ENCODE measurements at regions not wholly inside any gene's neighbourhood (a gene's known extent, or its start where the extent isn't known, plus 50 kb on each side); places are given as distances from the start of the nearest gene placed in this dataset.

DNA sequence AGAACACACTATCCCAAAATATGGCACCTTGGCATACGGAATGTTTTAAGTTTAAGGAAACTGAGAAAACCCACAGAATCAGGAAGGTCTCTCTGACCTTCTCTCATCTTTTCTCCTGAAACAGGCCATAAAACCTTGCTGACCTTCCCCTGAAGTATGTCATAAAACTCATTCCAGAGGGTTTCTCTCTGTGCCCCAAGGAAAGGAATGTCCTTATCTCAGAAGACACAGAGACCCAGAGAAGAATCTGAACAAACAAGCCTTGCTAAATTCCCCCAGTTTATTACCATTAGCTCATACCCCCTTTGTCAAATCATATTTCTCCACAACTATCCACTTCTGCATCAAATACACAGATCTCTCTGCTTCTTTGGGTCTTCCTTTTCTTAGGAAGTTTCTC, 603.1 kb downstream of the MCTP2 start:
- Histone ChIP-seq H3K27me3 (ENCODE audit: control insufficient read depth, insufficient read depth, low read length) (no peaks in the 10 kb centered on the region), H3K36me3 (ENCODE audit: control insufficient read depth, insufficient read depth, low read length) (no peaks in the 10 kb centered on the region), H3K9ac (ENCODE audit: low read length) (no peak overlapping the region), H3K4me1 (ENCODE audit: control insufficient read depth, insufficient read depth, low read length) (no peaks in the 10 kb centered on the region), H3K9me3 (ENCODE audit: control insufficient read depth, low read length) (no peaks in the 10 kb centered on the region), H3K4me3 (ENCODE audit: low read length) (no peak overlapping the region)

DNA sequence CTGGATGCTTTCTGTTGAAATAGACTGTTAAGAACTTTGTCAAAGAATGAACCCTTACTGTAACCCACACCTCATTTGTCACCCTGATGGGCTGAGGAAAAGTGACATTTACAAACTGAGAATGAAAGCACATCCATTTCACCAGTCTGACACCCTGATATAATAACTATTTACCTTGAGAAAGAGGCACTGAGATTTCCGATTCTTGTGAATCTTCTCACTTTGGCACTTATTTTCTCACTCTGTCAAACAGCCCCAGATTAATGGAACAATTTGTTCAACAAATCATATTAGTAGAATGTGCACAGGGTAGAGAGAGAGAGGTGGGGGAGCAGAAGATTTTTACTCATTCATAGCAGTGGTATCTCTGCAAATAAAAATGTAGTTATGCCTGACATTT, 606.9 kb downstream of the MCTP2 start:
- Histone ChIP-seq H3K27me3 (ENCODE audit: control insufficient read depth, insufficient read depth, low read length) (no peaks in the 10 kb centered on the region), H3K4me1 (ENCODE audit: control insufficient read depth, insufficient read depth, low read length) (no peaks in the 10 kb centered on the region), H3K9ac (ENCODE audit: low read length) (no peak overlapping the region), H3K4me3 (ENCODE audit: low read length) (no peak overlapping the region), H3K9me3 (ENCODE audit: control insufficient read depth, low read length) (no peaks in the 10 kb centered on the region), H3K36me3 (ENCODE audit: control insufficient read depth, insufficient read depth, low read length) (no peaks in the 10 kb centered on the region)

DNA sequence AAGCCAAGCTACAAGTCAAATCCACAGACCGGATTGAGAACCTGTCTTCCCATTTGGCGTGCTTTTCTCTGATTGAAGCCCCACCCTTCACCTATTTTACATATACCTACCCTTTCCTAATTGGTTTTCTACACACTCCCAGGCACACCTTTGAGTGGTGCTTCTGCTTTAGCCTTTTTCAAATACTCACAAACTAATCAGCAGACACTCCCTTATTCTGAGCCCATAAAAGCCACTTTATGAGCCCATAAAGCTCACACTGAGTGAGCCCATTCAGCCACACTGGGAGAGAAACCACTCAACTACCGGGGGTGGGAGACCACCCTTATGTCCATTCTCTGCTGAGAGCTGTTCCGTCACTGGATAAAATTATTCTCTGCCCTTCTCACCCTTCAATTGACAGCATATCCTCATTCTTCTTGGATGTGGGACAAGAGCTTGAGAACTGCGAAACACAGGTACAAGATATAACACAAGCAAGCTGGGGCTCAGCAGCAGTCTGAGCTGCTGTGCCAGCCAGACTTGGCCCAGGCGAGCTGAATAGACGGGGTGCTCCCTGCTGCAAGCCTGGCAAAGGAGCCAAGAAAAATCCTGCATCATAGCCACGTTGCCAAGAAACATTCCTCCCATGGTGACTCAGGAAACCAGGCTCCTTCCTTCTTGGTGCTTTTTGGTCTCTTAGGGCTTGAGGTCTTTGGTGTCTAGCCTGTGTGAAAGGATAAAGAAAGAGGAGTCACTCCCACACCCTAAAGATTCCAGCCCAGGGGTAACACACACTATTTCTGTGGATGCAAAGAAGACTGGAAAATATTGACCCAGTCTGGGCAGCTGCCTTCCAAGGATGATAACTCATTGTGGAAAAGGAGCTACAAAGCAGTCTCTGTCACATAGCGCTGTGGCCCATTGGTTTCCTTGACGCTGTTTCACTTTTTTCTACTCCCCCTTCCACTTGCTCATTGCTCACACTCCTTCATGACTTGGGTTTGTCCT, 609.7 kb downstream of the MCTP2 start:
- no peak overlapping the region for H3K9ac ChIP-seq (ENCODE audit: low read length)
- H3K9me3 ChIP-seq (ENCODE audit: control insufficient read depth, low read length), result no peaks in the 10 kb centered on the region
- H3K4me1 ChIP-seq (ENCODE audit: control insufficient read depth, insufficient read depth, low read length), result no peaks in the 10 kb centered on the region
- H3K27me3 ChIP-seq (ENCODE audit: control insufficient read depth, insufficient read depth, low read length), result peaks cover 3% of the 10 kb centered on the region
- no peak overlapping the region for H3K4me3 ChIP-seq (ENCODE audit: low read length)
- H3K36me3 ChIP-seq (ENCODE audit: control insufficient read depth, insufficient read depth, low read length), result no peaks in the 10 kb centered on the region

DNA sequence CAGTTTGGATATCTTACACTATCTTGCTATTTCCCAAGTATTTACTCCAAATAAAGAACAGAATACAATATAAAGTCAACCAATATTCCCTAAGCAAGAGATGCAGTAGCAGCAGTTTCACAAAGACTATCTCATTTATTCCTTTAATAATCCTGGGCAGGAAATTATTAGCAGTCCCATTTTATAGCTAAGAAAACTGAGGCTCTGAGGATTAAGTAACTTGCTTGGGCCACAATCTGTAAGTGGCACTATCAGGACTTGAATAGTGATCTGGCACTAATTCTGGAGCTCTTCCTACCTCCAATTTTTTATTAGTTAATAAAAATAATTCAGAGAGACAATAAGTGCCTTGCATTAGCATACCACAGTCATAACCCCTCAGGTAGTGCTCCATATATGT, 611.7 kb downstream of the MCTP2 start:
- Histone ChIP-seq H3K9me3 (ENCODE audit: control insufficient read depth, low read length) (no peaks in the 10 kb centered on the region), H3K36me3 (ENCODE audit: control insufficient read depth, insufficient read depth, low read length) (no peaks in the 10 kb centered on the region), H3K9ac (ENCODE audit: low read length) (no peak overlapping the region), H3K27me3 (ENCODE audit: control insufficient read depth, insufficient read depth, low read length) (peaks cover 3% of the 10 kb centered on the region), H3K4me1 (ENCODE audit: control insufficient read depth, insufficient read depth, low read length) (no peaks in the 10 kb centered on the region), H3K4me3 (ENCODE audit: low read length) (no peak overlapping the region)

DNA sequence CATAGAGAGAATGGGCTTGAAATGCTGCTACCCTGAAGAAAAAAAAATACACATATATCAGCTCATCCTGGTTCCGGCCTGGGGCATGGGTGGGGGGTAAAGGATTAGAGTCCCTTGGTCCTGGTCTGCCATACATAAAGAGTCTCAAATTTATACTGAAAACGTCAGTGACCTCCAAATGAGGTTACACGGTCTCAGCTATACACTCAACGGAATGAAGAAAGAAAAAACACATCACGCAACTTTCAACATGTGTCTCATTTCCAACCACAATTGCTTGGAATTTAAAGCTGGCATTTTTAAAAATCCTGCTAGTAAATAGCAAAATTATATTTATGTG, 612.8 kb downstream of the MCTP2 start:
- H3K4me3 ChIP-seq (ENCODE audit: low read length), result no peak overlapping the region
- H3K9me3 ChIP-seq (ENCODE audit: control insufficient read depth, low read length), result no peaks in the 10 kb centered on the region
- no peak overlapping the region for H3K9ac ChIP-seq (ENCODE audit: low read length)

DNA sequence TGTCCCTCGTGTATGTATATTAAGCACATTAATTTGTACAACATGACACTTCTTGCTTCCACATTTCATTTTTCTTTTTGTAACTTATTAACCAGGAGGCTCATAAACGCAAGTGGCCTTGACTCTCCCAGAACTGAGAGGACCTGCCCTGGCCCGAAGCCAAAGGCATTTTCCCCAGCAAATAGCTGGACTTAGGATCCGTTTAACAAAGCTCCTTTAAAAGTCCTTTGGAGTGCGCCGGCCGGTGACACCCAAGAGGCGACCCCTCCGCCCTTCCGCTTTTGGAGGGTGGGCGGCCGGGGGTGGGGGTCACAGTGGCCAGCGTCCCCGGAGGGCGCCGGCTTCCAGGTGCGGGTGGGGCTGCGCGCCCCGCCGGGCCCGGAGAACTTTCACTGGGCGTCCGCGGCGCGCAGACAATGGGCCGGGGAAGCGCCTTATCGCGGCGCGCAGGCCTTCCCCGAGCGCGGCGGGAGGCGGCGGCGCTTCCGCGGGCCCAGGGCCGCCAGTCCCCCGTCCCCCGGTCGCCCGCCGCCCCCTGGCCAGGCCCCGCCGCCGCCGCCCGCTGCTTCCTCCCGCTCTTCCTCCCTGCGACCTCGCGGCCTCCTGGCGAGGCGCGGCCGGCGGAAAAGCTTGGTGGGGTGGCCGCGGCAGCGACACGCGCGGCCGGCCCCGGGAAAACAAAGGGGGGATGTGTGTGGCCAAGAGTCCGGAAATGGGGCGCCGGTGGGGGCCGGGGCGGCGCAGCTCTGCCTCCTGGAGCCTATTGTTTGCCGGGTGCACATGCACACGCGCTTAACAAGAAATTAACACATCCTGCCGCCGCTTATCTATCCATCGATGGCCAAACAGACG, 613.4 kb downstream of the MCTP2 start:
- Histone ChIP-seq H3K4me1 (ENCODE audit: control insufficient read depth, insufficient read depth, low read length) (no peaks in the 10 kb centered on the region), H3K36me3 (ENCODE audit: control insufficient read depth, insufficient read depth, low read length) (no peaks in the 10 kb centered on the region), H3K9me3 (ENCODE audit: control insufficient read depth, low read length) (no peaks in the 10 kb centered on the region), H3K4me3 (ENCODE audit: low read length) (no peak overlapping the region), H3K9ac (ENCODE audit: low read length) (no peak overlapping the region), H3K27me3 (ENCODE audit: control insufficient read depth, insufficient read depth, low read length) (peaks cover 3% of the 10 kb centered on the region)

More for the DNA sequence above, 612.8 kb downstream of the MCTP2 start:
- no peaks in the 10 kb centered on the region for H3K36me3 ChIP-seq (ENCODE audit: control insufficient read depth, insufficient read depth, low read length)
- no peaks in the 10 kb centered on the region for H3K4me1 ChIP-seq (ENCODE audit: control insufficient read depth, insufficient read depth, low read length)
- H3K27me3 ChIP-seq (ENCODE audit: control insufficient read depth, insufficient read depth, low read length), result peaks cover 3% of the 10 kb centered on the region

DNA sequence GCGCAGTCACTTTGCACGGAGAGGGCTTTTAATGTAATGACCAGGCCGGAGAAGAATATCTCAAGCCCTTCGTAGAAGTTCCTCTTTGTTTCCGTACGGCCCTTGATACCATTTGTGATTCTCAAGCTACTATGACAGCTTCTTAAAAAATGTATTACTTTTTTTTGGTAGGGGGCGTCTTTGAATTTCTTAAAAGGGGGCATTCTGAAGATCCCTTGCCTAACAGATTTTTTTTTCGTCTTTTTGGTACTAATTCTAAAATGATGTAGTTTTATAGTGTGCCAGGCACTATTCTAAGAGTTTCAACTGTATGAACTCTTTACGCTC, 614.0 kb downstream of the MCTP2 start:
- peaks cover 3% of the 10 kb centered on the region for H3K27me3 ChIP-seq (ENCODE audit: control insufficient read depth, insufficient read depth, low read length)
- H3K4me1 ChIP-seq (ENCODE audit: control insufficient read depth, insufficient read depth, low read length), result no peaks in the 10 kb centered on the region
- no peaks in the 10 kb centered on the region for H3K36me3 ChIP-seq (ENCODE audit: control insufficient read depth, insufficient read depth, low read length)
- H3K9ac ChIP-seq (ENCODE audit: low read length), result no peak overlapping the region
- H3K9me3 ChIP-seq (ENCODE audit: control insufficient read depth, low read length), result no peaks in the 10 kb centered on the region
- H3K4me3 ChIP-seq (ENCODE audit: low read length), result no peak overlapping the region

DNA sequence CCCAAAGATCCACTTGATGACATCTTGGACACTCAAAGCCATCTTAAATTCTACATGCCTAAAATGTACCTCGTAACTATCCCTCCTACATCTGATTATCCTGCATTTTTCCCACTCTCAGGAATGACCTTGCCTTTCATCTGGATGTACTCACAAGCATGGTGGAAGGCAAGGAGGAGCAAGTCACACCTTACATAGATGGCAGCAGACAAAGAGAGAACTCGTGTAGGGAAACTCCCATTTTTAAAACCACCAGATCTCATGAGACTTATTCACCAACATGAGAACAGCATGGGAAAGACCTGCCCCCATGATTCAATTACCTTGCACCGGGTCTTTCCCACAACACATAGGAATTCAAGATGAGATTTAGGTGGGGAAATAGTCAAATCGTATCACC, 616.0 kb downstream of the MCTP2 start:
- Histone ChIP-seq H3K9ac (ENCODE audit: low read length) (no peak overlapping the region), H3K27me3 (ENCODE audit: control insufficient read depth, insufficient read depth, low read length) (peaks cover 3% of the 10 kb centered on the region), H3K36me3 (ENCODE audit: control insufficient read depth, insufficient read depth, low read length) (no peaks in the 10 kb centered on the region), H3K4me1 (ENCODE audit: control insufficient read depth, insufficient read depth, low read length) (no peaks in the 10 kb centered on the region), H3K4me3 (ENCODE audit: low read length) (no peak overlapping the region), H3K9me3 (ENCODE audit: control insufficient read depth, low read length) (no peaks in the 10 kb centered on the region)

DNA sequence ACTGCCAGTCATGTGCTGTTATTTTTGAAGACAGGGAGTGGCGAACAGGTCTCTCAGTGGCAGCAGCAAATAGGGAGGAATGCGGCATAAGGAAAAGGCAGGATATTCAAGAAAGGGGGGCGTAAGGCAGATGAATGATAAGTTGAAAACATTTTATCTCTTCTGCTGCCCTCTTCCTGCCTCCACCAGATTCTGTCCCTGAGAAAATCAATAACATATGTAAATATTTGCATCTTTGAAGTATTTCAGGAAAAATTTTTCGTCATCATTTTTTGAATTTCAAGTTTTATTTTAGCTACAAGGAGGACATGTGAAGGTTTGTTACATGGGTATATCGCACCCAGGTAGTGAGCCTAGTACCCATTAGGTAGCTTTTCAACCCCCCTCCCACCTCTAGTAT, 616.7 kb downstream of the MCTP2 start:
- no peak overlapping the region for H3K9ac ChIP-seq (ENCODE audit: low read length)
- no peaks in the 10 kb centered on the region for H3K4me1 ChIP-seq (ENCODE audit: control insufficient read depth, insufficient read depth, low read length)
- no peak overlapping the region for H3K4me3 ChIP-seq (ENCODE audit: low read length)
- peaks cover 3% of the 10 kb centered on the region for H3K27me3 ChIP-seq (ENCODE audit: control insufficient read depth, insufficient read depth, low read length)
- H3K9me3 ChIP-seq (ENCODE audit: control insufficient read depth, low read length), result no peaks in the 10 kb centered on the region
- H3K36me3 ChIP-seq (ENCODE audit: control insufficient read depth, insufficient read depth, low read length), result no peaks in the 10 kb centered on the region

DNA sequence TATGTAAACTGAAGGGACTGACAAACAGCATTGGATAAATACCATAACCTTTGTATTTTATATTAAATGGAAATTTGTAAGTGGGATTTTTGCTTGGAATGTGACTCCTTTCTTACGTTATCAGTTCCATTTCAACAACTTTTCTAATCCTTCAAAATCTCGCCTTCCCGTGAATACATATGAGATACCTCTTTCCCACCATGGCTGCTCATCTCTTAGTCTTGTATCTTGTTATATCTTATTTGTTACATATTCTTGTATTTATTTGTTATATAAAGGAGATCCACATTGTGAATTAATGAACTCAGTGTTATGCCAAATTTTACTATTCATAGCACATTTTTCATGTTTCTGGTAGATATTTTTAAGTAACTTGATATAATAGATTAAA, 623.7 kb downstream of the MCTP2 start:
- H3K9me3 ChIP-seq (ENCODE audit: control insufficient read depth, low read length), result no peaks in the 10 kb centered on the region
- no peak overlapping the region for H3K9ac ChIP-seq (ENCODE audit: low read length)
- no peak overlapping the region for H3K4me3 ChIP-seq (ENCODE audit: low read length)
- H3K36me3 ChIP-seq (ENCODE audit: control insufficient read depth, insufficient read depth, low read length), result no peaks in the 10 kb centered on the region
- no peaks in the 10 kb centered on the region for H3K4me1 ChIP-seq (ENCODE audit: control insufficient read depth, insufficient read depth, low read length)
- no peaks in the 10 kb centered on the region for H3K27me3 ChIP-seq (ENCODE audit: control insufficient read depth, insufficient read depth, low read length)

DNA sequence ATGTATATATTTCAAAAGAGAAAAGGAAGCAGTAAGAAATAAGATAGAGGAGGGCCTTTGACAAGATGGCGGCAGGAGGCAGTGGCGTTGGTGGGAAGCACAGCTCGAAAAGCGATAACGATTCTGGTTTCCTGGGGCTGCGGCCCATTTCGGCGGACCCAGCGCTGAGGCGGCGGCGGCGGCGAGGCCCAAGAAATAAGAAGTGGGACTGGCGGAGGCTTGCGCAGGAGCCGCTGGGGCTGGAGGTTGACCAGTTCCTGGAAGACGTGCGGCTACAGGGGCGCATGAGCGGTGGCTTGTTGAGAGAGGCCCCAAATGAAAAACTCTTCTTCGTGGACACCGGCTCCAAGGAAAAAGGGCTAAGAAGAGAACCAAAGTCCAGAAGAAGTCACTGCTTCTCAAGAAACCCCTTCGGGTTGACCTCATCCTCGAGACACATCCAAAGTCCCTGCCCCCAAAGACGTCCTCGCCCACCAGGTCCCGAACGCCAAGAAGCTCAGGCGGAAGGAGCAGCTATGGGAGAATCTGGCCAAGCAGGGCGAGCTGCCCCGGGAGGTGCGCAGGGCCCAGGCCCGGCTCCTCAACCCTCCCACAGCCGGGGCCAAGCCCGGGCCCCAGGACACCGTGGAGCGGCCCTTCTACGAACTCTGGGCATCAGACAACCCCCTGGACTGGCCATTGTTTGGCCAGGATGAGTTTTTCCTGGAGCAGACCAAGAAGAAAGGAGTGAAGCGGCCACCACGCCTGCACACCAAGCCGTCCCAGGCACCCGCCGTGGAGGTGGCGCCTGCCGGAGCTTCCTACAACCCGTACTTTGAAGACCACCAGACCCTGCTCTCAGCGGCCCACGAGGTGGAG, 624.3 kb downstream of the MCTP2 start:
- no peaks in the 10 kb centered on the region for H3K9me3 ChIP-seq (ENCODE audit: control insufficient read depth, low read length)
- no peaks in the 10 kb centered on the region for H3K27me3 ChIP-seq (ENCODE audit: control insufficient read depth, insufficient read depth, low read length)
- no peaks in the 10 kb centered on the region for H3K4me1 ChIP-seq (ENCODE audit: control insufficient read depth, insufficient read depth, low read length)
- no peaks in the 10 kb centered on the region for H3K36me3 ChIP-seq (ENCODE audit: control insufficient read depth, insufficient read depth, low read length)
- H3K4me3 ChIP-seq (ENCODE audit: low read length), result no peak overlapping the region
- no peak overlapping the region for H3K9ac ChIP-seq (ENCODE audit: low read length)

All from mucosa of stomach (tissue), 1 donor.